ENCODE measurements at regions not wholly inside any gene's neighbourhood (a gene's known extent, or its start where the extent isn't known, plus 50 kb on each side); places are given as distances from the start of the nearest gene placed in this dataset.

GRCh38 chr5:155765715-155766114 lies 561.2 kb upstream of the SGCD start:
- Histone ChIP-seq H4K91ac (replicated peaks; ENCODE audit: insufficient read length, low read length) (no peak overlapping the region), H2AFZ (ENCODE audit: low read length) (no peak overlapping the region), H3K79me1 (ENCODE audit: low read depth, low read length) (no peaks in the 10 kb centered on the region), H3K9me3 (ENCODE audit: insufficient read depth in 2 of 2, low read depth in 1 of 2, low read length in 1 of 2) (peaks cover 3 to 6% of the 10 kb centered on the region in 2 experiments; a peak in 1 of 4 replicates), H2BK12ac (ENCODE audit: low read depth, low read length) (no peak overlapping the region), H4K20me1 (replicated peaks in 1 of 2; ENCODE audit: control insufficient read depth in 1 of 2, insufficient read depth in 2 of 2, low read length in 2 of 2) (no peaks in the 10 kb centered on the region), H2BK20ac (ENCODE audit: low read length) (no peak overlapping the region), H4K8ac (ENCODE audit: extremely low read depth, insufficient read depth, low read length) (no peak overlapping the region), H3K4me1 (replicated peaks in 1 of 4; ENCODE audit: control insufficient read depth in 3 of 4, insufficient read depth in 4 of 4, low read length in 3 of 4) (no peaks in the 10 kb centered on the region), H3K14ac (ENCODE audit: insufficient read length) (no peak overlapping the region), H2BK5ac (ENCODE audit: low read depth, low read length) (no peak overlapping the region), H3K56ac (replicated peaks; ENCODE audit: insufficient read length, low read depth, low read length) (no peak overlapping the region), H3K4ac (replicated peaks; ENCODE audit: insufficient read length, low read depth, low read length) (no peak overlapping the region), H2BK15ac (ENCODE audit: low read length) (no peak overlapping the region), H3K36me3 (ENCODE audit: control insufficient read depth in 2 of 4, insufficient read depth in 4 of 4, low read length in 3 of 4) (no peaks in the 10 kb centered on the region), H3K79me2 (ENCODE audit: control insufficient read depth in 1 of 2, insufficient read depth in 2 of 2, low read length in 2 of 2) (no peaks in the 10 kb centered on the region), H3K23ac (ENCODE audit: insufficient read length) (no peak overlapping the region), H3K18ac (ENCODE audit: extremely low read depth, low read length) (no peak overlapping the region), H4K5ac (ENCODE audit: insufficient read length, low read depth, low read length) (no peak overlapping the region), H3K9ac (replicated peaks in 1 of 4; ENCODE audit: extremely low read depth in 1 of 4, low read depth in 3 of 4, low read length in 3 of 4) (no peak overlapping the region), H3K27me3 (replicated peaks in 1 of 4; ENCODE audit: control insufficient read depth in 3 of 4, extremely low read depth in 1 of 4, insufficient read depth in 3 of 4, low read length in 3 of 4) (no peaks in the 10 kb centered on the region; a peak in 1 of 7 replicates), H3K4me3 (ENCODE audit: extremely low read depth in 1 of 4, insufficient read depth in 2 of 4, low read depth in 3 of 4, low read length in 4 of 4) (no peak overlapping the region), H3K27ac (ENCODE audit: low read depth, low read length) (no peak overlapping the region), H2AK5ac (ENCODE audit: low read depth, low read length) (no peak overlapping the region), H3K4me2 (ENCODE audit: insufficient read depth in 1 of 2, low read depth in 2 of 2, low read length in 2 of 2) (no peak overlapping the region), H2BK120ac (replicated peaks; ENCODE audit: low read depth, low read length) (no peak overlapping the region), H3K23me2 (ENCODE audit: low read depth, low read length) (peaks cover 6% of the 10 kb centered on the region; the same call in 1 of the 2 replicates)
- CTCF ChIA-PET (ENCODE audit: partially characterized antibody), result interaction anchor here (0.5 to 1.0 kb wide), 2 partner anchors 66 to 1032 kb away, joined by 3 read pairs; no protein-coding TSS in a partner anchor
- FAIRE-seq (no peak), DNase-seq (ENCODE audit: low read depth in 1 of 2, low spot score in 2 of 2) (no peak)
- WGBS, 2 experiments (ENCODE audit: extremely low coverage in 1 of 2, insufficient coverage in 1 of 2, insufficient read length in 1 of 2, insufficient replicate concordance in 2 of 2, low coverage in 1 of 2, low lambda C conversion rate in 2 of 2, missing lambda C conversion rate in 1 of 2), result 100% methylated on average over 2 of the region's 2 CpGs; no CpG with 5 or more reads in 1 of the 2 experiments
- TF ChIP-seq SRF (IDR thresholded peaks at IDR 0.05; ENCODE audit: low read depth, low read length) (no peak), EGR1 (IDR thresholded peaks at IDR 0.05; ENCODE audit: borderline replicate concordance, low read depth, low read length) (no peak), SUZ12 (IDR thresholded peaks at IDR 0.05; ENCODE audit: low read length) (no peak), BRCA1 (IDR thresholded peaks at IDR 0.05; ENCODE audit: low read depth, low read length) (no peak), RNF2 (IDR thresholded peaks at IDR 0.05; ENCODE audit: borderline replicate concordance, low read depth, low read length, missing control alignments, poor library complexity, severe bottlenecking) (no peak), CBX5 (IDR thresholded peaks at IDR 0.05; ENCODE audit: low read depth, low read length) (no peak)
- POLR2A ChIA-PET (ENCODE audit: partially characterized antibody), result no interaction called here

Measured in H1 (cell line).